ENCODE measurements at regions not wholly inside any gene's neighbourhood (a gene's known extent, or its start where the extent isn't known, plus 50 kb on each side); places are given as distances from the start of the nearest gene placed in this dataset.

- TF ChIP-seq POLR2A (IDR thresholded peaks at IDR 0.05) (no peak), CTCF (IDR thresholded peaks at IDR 0.05) (no peak)
Measured at GRCh38 chr13:74336546-74336945, 202.3 kb upstream of the KLF12 start.

Measured in ovary (tissue), 3 donors.